ENCODE measurements at regions not wholly inside any gene's neighbourhood (a gene's known extent, or its start where the extent isn't known, plus 50 kb on each side); places are given as distances from the start of the nearest gene placed in this dataset.

- DNase-seq, result no peak
Measured at GRCh38 chr12:115004470-115005146, 320.6 kb upstream of the TBX3 start.

DNA sequence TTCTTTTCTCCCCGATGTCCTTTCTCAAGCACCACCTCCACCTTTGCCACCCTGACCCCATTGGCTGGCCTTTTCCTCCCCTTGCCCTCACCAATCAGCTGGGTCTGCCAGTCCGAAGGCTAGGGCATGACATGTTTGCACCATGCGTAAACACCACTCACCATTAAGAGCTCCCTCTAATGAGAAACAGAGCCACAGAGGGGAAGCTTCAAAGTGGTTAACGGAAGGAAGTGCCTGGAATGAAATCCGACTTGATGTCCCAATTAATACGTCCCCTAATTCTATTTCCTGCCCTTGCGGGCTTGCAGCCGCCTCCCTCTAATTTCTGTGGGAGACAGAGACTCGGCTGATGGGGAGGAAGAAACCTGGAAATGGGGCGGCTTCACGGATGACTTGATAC lies 318.5 kb upstream of the TBX3 start:
- DNase-seq, result no peak

DNA sequence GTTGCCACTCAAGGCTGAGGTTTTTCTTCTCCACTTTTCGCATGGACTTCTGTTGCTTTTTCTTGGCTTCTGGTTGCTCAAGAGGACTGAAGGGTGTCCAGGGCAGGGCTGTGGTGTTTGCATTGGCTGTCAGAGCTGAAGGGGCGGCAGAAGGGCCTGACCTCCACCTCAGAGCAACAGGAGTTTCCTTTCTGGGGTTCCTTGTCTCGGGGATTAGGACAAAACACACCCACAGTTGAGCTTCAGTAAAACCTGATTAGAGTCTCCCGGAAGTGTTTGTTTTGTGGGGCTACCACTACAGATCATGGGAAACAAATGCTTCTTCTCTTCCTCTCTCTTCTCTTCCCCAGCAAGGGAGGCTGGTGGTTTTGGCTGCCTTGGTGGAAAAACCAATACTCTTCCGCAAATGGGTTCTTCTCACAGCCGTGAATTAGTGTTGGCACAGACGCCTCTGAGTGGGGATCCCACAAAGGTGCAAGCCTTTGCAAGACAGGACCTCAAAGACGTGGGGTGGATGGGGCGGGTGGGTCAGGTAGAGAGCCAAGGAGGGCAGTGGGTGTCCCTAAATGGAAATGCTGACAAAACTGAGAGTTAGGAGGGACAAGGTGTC lies 317.7 kb upstream of the TBX3 start:
- no peak for DNase-seq

DNA sequence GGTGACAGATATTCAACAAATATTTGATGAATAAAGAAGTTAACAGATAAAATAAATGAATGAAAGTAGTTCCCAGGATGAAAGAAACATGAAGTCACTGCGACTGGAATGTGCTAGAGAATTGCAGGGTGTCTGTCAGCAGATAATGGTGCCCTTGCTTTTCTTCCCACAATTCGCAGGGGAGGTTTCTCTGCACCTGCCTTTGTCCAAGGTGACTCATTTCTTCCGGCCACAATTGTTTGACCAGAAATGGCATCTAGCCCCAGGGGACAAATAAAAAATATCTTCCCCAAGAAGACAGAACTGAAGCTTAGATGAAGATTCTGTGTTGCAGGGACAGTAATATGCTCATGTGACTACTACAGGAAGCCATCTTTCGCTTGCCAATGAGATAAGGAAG lies 316.1 kb upstream of the TBX3 start:
- DNase-seq, result no peak

DNA sequence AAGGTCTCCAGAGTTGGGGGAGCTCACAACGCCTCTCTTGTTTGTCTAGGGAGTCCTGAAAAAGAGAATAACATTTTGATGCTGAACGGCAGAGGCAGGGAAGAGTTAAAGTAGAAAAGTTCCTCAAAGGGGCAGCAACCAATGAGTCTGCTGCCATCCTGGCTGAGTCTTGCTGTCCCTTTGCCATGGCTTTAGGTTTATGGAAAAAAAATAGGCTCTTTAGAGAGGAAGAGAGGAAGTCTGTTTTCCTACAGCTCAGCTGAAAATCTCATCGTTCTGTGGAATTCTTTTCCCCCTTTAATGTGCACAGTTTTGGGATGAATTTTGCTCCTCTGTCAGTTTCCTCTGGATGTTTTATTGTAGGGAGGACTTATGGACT lies 314.8 kb upstream of the TBX3 start:
- no peak for DNase-seq

DNA sequence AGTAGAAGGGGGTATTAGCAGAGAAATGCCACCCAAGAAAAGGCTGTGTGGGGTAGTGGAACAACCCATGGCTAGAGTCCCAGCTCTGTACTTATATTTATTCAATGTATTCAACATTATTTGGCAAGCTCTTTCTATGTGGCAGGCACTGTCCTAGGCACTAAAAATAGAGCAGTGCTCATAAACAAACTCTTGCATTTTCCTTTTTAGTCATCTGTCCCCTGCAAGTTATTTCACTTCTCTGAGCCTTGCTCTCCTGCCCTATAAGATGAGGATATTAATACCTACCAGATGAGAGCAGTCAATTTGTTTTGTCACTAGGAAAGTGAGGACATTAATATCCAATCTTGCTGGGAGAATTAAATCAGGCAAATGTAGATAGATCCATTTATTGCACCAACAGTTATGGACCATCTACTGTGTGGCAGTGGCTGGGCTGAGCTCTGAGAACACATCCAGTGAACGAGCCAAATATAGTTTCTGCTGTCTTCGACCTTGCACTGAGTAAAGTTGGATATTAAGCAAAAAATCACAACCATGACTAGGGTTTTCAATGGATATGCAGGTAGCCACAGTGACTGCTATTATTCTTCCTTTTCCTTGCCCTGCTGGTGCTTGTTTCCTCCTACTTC lies 314.3 kb upstream of the TBX3 start:
- DNase-seq, result no peak

DNA sequence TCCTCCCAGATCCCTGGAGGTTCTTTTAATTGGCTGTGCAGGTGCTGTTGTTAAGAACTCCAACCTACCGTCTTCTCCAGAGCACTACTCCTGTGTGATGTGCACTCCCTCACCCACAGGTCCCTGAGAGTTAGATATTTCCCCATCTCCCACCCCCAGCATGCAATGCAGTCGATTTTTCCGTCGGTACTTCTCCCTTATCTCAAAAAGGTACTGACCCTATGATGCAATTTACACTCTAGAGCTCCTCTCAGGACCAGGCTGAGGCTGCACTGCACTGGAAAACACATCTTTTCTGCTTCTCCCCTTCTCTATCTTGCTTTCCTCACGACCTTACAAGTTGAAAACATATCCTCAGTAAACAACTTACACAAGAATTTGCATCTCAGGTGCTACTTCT lies 312.4 kb upstream of the TBX3 start:
- DNase-seq, result no peak

DNA sequence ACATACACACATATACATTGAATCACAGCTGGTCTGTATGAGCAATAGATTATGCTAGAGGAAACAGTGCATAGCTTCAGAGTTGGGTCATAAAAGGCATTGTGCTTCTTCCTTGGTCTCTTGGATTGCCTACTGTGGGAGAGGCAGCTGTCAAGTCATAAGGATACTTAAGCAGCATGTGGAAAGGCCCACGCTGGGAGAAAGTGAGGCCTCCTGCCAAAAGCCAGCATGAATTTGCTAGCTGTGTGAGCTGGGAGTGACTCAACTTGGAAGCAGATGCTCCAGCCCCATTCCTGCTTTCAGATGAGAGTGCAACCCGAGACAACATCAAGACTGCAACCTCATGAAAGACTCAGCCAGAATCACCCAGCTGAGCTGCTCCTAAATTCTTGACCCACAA lies 311.9 kb upstream of the TBX3 start:
- DNase-seq, result no peak

GRCh38 chr12:114993165-114993564 lies 309.2 kb upstream of the TBX3 start:
- no peak for DNase-seq

- no peak for DNase-seq
Measured at GRCh38 chr12:114992443-114992842, 308.5 kb upstream of the TBX3 start.

- no peak for DNase-seq
Measured at GRCh38 chr12:114990381-114990780, 306.4 kb upstream of the TBX3 start.

- DNase-seq, result no peak
Measured at GRCh38 chr12:114986849-114987248, 302.9 kb upstream of the TBX3 start.

GRCh38 chr12:114986178-114986714 lies 302.3 kb upstream of the TBX3 start:
- no peak for DNase-seq

DNA sequence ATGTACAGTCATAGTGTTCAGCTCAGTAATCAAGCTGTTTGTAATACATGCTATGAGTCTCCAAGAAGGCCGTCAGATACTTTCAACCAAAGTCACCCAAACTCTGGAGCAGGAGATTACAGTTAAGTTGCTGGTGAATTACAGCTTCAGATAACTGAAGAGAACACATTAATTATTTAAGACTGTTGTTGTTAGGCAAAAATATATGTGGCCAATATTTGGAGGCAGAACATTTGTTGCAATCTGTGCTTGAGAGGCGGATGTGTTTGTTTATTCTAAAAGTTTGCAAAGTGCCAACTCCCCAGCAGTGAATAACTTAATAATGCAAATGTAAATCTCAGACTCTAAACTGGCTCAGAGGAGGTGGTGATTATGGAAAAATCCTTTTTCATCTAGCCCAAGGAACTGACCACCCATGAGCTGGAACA lies 300.7 kb upstream of the TBX3 start:
- no peak for DNase-seq

DNA sequence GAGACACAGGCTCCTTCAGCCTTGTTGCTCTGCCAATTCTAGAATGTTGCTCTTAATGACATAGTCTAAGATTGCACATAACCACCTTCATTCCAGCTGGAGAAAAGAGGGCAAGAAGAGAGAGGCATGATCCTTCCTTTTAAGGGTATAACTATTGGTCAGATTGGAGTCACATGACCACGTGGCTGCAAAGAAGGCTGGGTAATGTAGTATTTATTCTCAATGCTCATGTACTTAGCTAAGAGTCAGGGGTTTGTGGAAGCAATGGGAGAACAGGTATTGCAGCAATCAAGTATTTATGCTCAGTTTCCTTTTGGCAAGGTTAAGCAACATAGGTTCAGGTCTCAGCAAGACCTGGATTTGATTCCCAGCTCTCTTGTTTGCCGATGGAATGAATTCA lies 298.8 kb upstream of the TBX3 start:
- no peak for DNase-seq

DNA sequence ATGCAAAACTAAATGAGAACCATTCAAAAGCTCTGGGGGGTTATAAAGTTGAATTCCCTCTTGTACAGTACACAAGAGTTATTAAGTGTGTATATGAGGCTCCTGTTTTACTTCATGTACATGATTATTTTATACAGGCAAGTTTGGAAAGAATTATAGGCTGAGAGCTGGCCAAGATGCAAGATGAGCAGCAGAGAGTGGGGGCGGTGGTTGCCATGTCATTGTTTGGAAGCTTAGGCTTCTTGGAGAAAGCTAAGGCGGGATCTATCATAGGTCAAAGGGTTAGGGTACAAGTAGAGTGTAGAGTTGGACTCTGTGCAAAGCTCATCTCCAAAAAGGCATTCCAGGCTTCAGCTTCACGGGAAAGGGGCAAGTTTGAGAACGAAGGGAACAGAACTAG lies 297.1 kb upstream of the TBX3 start:
- no peak for DNase-seq

- no peak for DNase-seq
Measured at GRCh38 chr12:114976959-114977358, 293.0 kb upstream of the TBX3 start.

DNA sequence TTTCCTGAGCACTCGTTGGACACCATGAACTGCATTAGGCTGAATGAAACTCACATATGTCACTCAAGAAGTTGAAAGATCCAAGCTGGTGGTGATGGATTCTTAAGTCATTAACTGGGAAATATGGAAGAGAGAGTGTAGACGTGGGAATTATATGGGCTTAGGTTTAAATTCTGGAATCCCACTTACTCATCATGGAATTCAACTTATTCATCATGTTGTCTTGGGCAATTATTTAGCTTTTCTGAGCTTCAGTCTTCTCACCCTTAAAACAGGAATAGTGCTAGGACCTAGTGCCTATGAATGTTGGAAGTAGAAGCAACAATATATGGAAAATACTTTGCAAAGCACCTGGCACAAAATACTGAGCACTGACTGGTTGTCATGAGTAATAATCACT lies 292.4 kb upstream of the TBX3 start:
- DNase-seq, result no peak

GRCh38 chr12:114975640-114976310 lies 291.8 kb upstream of the TBX3 start:
- DNase-seq, result no peak

DNA sequence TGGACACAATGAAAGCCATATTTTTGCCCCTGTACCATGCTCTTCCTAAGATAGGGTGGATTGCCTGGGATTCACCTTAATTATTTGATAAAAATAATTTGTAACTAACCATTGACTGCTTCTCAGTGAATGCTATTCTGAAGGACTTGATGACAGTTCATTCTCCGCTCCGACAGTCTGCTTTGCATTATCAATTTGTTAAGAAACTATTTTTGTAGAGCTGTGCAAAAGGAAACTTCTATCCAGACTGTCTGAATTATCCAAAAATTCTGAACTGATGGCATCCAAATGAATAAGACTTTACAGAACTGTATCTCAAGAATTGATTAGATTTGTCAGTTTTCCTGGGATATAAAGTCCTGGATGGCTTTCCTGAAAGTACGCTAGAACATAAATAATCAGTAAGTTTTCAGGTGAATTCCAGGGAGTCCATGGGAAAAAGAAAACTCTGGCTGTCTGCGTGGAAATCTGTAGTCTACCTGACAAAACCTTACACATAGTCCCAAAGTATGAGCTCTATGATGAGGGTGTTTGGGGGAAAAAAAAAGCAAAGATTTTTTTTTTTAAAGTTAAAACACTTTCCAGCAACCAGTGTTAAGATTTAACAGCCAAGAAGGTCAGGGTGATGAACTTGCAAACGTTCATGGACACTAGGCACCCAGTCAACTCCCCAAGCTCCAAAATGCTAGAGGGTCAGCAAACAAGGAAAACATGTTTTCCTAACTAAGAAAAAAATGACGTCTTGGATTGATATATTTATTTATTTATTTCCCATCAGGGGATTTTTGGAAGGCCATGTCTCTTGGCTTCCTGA lies 291.1 kb upstream of the TBX3 start:
- no peak for DNase-seq

DNA sequence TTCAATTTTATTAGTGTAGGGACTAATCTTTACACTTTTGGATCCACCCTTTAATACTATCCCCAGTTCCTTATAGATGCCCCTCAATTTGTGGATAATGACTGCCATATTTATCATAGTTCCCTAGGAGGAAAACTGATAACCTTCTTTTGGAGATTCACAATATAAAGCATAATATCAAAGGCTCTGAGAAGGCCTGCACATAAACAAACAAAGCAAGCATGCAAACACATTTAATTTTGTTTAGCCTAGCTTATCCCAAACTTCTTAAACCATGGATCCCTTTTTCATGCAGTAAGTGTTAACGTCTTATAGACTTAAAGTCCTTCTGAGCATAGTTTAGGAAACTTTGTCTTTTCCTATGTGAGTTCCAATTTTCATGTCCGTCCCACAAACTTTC lies 290.4 kb upstream of the TBX3 start:
- no peak for DNase-seq
